DOHH2 (cell line): ENCODE measurements at regions not wholly inside any gene's neighbourhood (a gene's known extent, or its start where the extent isn't known, plus 50 kb on each side); places are given as distances from the start of the nearest gene placed in this dataset.

Source experiments
- H3F3A ChIP-seq: fragments of 200-600 bp; sonication (generic), shearing (Covaris generic); 2 replicates; pipeline ENCODE4 v1.6.0; 2016; ENCODE audit warnings: antibody characterized with exemption, mild to moderate bottlenecking; ENCODE audit not compliant: control insufficient read depth, insufficient read depth
- H3K27ac ChIP-seq: fragments of 200-600 bp; sonication (generic); 2 replicates; pipeline ENCODE4 v1.5.1; 2014; ENCODE audit warnings: low read depth, mild to moderate bottlenecking, low read length, moderate library complexity
- H3K27me3 ChIP-seq: fragments of 200-600 bp; sonication (generic); 2 replicates; pipeline ENCODE4 v1.6.1; 2014; ENCODE audit warnings: mild to moderate bottlenecking, low read length, mixed read lengths; ENCODE audit not compliant: control insufficient read depth
- H3K36me3 ChIP-seq: fragments of 200-600 bp; sonication (generic); 2 replicates; pipeline ENCODE4 v1.6.1; 2014; ENCODE audit warnings: mild to moderate bottlenecking, low read length, moderate library complexity, mixed read lengths; ENCODE audit not compliant: control insufficient read depth
- H3K4me1 ChIP-seq: fragments of 200-600 bp; sonication (generic); 2 replicates; pipeline ENCODE4 v1.6.1; 2014; ENCODE audit warnings: mild to moderate bottlenecking, low read length, mixed read lengths; ENCODE audit not compliant: control insufficient read depth
- H3K4me2 ChIP-seq: fragments of 200-600 bp; sonication (generic); 2 replicates; pipeline ENCODE4 v1.6.0; 2014; ENCODE audit warnings: mild to moderate bottlenecking, low read length, moderate library complexity
- H3K4me3 ChIP-seq: fragments of 200-600 bp; sonication (generic); 2 replicates; pipeline ENCODE4 v1.5.1; 2014; ENCODE audit warnings: mild to moderate bottlenecking, low read length, mixed read lengths
- H3K79me2 ChIP-seq: fragments of 200-600 bp; sonication (generic); 2 replicates; pipeline ENCODE4 v1.6.1; 2014; ENCODE audit warnings: mild to moderate bottlenecking, low read length, mixed read lengths; ENCODE audit not compliant: control insufficient read depth
- H3K9me2 ChIP-seq: fragments of 200-600 bp; sonication (generic); replicated peaks from 2 replicates; pipeline ENCODE4 v1.6.1; 2014; ENCODE audit warnings: mild to moderate bottlenecking, low read length, mixed read lengths; ENCODE audit not compliant: control insufficient read depth
- H3K9me3 ChIP-seq: fragments of 200-600 bp; sonication (generic); 2 replicates; pipeline ENCODE4 v1.6.1; 2014; ENCODE audit warnings: antibody characterized with exemption, low read length, mixed read lengths; ENCODE audit not compliant: control insufficient read depth, insufficient read depth
- H4K20me1 ChIP-seq: fragments of 200-600 bp; sonication (generic); 2 replicates; pipeline ENCODE4 v1.6.0; 2014; ENCODE audit warnings: low read depth, mild to moderate bottlenecking, antibody characterized with exemption, low read length, moderate library complexity; ENCODE audit not compliant: control insufficient read depth, insufficient read depth
- CTCF ChIP-seq: fragments of 200-600 bp; sonication (generic); IDR thresholded peaks from one replicate; pipeline ENCODE4 v1.5.1; 2014; ENCODE audit warnings: antibody characterized with exemption, mild to moderate bottlenecking, low read depth, low read length; ENCODE audit not compliant: poor library complexity, severe bottlenecking
- EZH2phosphoT487 ChIP-seq: fragments of 200-600 bp; sonication (generic); IDR thresholded peaks from 2 replicates; pipeline ENCODE4 v1.6.1; 2017; ENCODE audit warnings: borderline replicate concordance, mild to moderate bottlenecking, antibody characterized with exemption, low read length, moderate library complexity, mixed read lengths

GRCh38 chr3:109553591-109554371 lies 216.4 kb upstream of the DPPA4 start:
- no peaks in the 10 kb centered on the region for H3K4me1 ChIP-seq
- TF ChIP-seq EZH2phosphoT487, result no peak
- no peak for TF ChIP-seq CTCF
- H3K27ac ChIP-seq, result no peak overlapping the region
- no peaks in the 10 kb centered on the region for H3K27me3 ChIP-seq
- H3F3A ChIP-seq, result no peaks in the 10 kb centered on the region
- H3K36me3 ChIP-seq, result no peaks in the 10 kb centered on the region
- H4K20me1 ChIP-seq, result no peaks in the 10 kb centered on the region
- H3K79me2 ChIP-seq, result no peaks in the 10 kb centered on the region
- H3K4me2 ChIP-seq, result no peak overlapping the region
- no peaks in the 10 kb centered on the region for H3K9me3 ChIP-seq
- no peak overlapping the region for H3K4me3 ChIP-seq
- no peaks in the 10 kb centered on the region for H3K9me2 ChIP-seq

- Histone ChIP-seq H3K9me3 (no peaks in the 10 kb centered on the region), H4K20me1 (no peaks in the 10 kb centered on the region), H3K9me2 (no peaks in the 10 kb centered on the region), H3K36me3 (no peaks in the 10 kb centered on the region), H3K79me2 (no peaks in the 10 kb centered on the region), H3K27ac (no peak overlapping the region), H3K4me2 (no peak overlapping the region), H3K4me3 (no peak overlapping the region), H3K4me1 (no peaks in the 10 kb centered on the region), H3K27me3 (no peaks in the 10 kb centered on the region), H3F3A (no peaks in the 10 kb centered on the region)
- no peak for TF ChIP-seq EZH2phosphoT487
- no peak for TF ChIP-seq CTCF
Observed at GRCh38 chr3:109559389-109559788, 222.0 kb upstream of the DPPA4 start.

- TF ChIP-seq EZH2phosphoT487 (no peak), CTCF (no peak)
- H4K20me1 ChIP-seq, result no peaks in the 10 kb centered on the region
- no peak overlapping the region for H3K4me2 ChIP-seq
- H3K4me1 ChIP-seq, result no peaks in the 10 kb centered on the region
- H3K9me2 ChIP-seq, result no peaks in the 10 kb centered on the region
- H3F3A ChIP-seq, result no peaks in the 10 kb centered on the region
- H3K27me3 ChIP-seq, result no peaks in the 10 kb centered on the region
- no peak overlapping the region for H3K27ac ChIP-seq
- H3K36me3 ChIP-seq, result no peaks in the 10 kb centered on the region
- no peaks in the 10 kb centered on the region for H3K79me2 ChIP-seq
- no peak overlapping the region for H3K4me3 ChIP-seq
- no peaks in the 10 kb centered on the region for H3K9me3 ChIP-seq
Observed at GRCh38 chr3:109563149-109563548, 225.8 kb upstream of the DPPA4 start.
